Embryonic facial prominence (tissue), 1 donor: ENCODE measurements at regions not wholly inside any gene's neighbourhood (a gene's known extent, or its start where the extent isn't known, plus 50 kb on each side); places are given as distances from the start of the nearest gene placed in this dataset.

Experiments
- DNase-seq: peaks from one replicate; pipeline ENCODE4 v3.0.0-alpha.2; 2016; ENCODE audit errors: extremely low spot score

DNA sequence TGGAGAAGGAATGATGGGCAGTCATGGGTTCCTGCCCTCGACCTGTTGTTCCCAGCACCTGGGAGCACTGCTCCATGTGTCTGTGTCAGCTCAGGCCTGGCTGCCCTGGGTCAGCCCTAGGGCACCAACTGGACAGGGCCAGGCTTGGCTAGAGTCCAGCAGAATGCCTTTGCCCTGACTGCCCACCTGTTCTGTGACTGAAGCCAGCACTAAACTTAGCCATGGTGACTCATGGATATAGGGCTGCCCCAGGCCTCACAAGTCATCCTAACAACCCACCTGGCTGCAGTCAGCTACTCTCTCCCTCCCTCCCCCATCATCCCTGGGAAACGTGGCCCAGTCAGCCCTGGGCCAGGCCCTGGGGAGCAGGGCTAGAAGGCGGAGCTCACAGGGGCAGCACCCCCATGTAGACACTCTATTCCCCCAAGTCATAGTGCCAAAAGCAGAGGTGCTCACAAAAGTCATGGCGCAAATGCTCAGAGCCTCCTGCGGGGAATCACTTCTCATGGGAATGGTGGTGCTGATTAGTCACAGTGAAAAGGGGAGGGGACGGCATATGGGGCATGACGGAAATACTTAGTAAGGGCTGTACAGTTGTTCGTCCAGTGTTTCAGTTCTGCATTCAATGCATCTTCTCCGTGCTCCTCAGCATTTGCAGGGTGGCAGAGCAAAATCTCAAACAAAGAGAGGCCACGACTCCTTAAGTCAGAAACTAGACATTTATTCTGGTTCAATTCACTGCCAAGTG, 52.0 kb upstream of the NTF3 start:
- no peak for DNase-seq
